ENCODE measurements at regions not wholly inside any gene's neighbourhood (a gene's known extent, or its start where the extent isn't known, plus 50 kb on each side); places are given as distances from the start of the nearest gene placed in this dataset.

DNA sequence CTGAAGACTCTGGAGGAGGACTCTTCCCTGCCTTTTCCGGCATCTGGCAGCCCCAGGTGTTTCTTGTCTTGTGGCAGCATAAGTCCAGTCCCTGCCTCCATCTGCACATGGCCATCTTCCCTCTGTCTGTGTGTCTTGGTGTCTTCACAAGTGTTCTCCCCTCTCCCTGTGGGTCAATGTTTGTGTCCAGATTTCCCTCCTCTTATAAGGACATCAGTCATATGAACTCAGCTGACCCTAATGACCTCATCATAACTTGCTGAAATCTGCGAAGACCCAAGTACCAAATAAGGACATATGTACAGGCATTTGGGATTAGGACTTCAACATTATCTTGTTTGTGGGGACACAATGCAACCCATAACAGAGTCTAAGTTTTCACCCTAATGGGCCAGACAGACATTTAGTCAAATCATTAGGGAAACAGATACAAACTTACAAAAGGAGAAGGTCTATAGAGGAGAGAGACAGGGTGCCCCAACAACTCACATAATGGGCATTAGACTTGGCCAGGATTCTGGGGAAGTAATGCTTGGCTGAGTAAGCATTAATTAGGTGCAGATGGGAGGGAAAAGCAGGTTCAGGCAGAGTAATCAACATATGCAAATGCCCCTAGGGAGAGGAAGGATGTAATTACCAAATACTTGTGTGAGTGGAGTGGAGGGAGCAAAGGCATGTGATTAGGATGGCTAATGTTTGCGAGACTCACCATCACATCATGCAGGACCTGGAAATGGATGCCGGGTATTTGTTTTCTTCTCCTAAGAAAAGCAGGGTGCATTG is 372.8 kb upstream of the TBL1XR1 start:
- Histone ChIP-seq H3K79me2 (ENCODE audit: low read depth) (no peaks in the 10 kb centered on the region), H3K9me3 (ENCODE audit: insufficient read depth, low read depth) (no peaks in the 10 kb centered on the region), H3K4me3 (no peak overlapping the region), H4K20me1 (ENCODE audit: insufficient read depth) (no peaks in the 10 kb centered on the region), H3K4me2 (no peak overlapping the region), H3K27ac (no peak overlapping the region), H2AFZ (no peak overlapping the region), H3K27me3 (ENCODE audit: insufficient read depth, low read depth) (no peaks in the 10 kb centered on the region), H3K9me2 (ENCODE audit: insufficient read depth) (no peaks in the 10 kb centered on the region), H3F3A (ENCODE audit: insufficient read depth, low read depth) (no peaks in the 10 kb centered on the region), H3K36me3 (ENCODE audit: low read depth) (no peaks in the 10 kb centered on the region), H3K4me1 (replicated peaks; ENCODE audit: insufficient read depth) (no peaks in the 10 kb centered on the region; the same call in 1 of the 2 replicates)
- BruUV-seq (replicated peaks) = no TSS peak
- ChIA-PET POLR2A (ENCODE audit: unreplicated experiment) (no interaction called here), CTCF (no interaction called here)
- intact Hi-C loops (cut with micrococcal nuclease; ENCODE audit: unreplicated experiment) = no loop called here
- no peak for TF ChIP-seq EZH2 (IDR thresholded peaks at IDR 0.05; ENCODE audit: low read depth)
- TF ChIP-seq, protein P1, sequence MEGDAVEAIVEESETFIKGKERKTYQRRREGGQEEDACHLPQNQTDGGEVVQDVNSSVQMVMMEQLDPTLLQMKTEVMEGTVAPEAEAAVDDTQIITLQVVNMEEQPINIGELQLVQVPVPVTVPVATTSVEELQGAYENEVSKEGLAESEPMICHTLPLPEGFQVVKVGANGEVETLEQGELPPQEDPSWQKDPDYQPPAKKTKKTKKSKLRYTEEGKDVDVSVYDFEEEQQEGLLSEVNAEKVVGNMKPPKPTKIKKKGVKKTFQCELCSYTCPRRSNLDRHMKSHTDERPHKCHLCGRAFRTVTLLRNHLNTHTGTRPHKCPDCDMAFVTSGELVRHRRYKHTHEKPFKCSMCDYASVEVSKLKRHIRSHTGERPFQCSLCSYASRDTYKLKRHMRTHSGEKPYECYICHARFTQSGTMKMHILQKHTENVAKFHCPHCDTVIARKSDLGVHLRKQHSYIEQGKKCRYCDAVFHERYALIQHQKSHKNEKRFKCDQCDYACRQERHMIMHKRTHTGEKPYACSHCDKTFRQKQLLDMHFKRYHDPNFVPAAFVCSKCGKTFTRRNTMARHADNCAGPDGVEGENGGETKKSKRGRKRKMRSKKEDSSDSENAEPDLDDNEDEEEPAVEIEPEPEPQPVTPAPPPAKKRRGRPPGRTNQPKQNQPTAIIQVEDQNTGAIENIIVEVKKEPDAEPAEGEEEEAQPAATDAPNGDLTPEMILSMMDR (conservative IDR thresholded peaks at IDR 0.05) = no peak
- no peak for DNase-seq

DNA sequence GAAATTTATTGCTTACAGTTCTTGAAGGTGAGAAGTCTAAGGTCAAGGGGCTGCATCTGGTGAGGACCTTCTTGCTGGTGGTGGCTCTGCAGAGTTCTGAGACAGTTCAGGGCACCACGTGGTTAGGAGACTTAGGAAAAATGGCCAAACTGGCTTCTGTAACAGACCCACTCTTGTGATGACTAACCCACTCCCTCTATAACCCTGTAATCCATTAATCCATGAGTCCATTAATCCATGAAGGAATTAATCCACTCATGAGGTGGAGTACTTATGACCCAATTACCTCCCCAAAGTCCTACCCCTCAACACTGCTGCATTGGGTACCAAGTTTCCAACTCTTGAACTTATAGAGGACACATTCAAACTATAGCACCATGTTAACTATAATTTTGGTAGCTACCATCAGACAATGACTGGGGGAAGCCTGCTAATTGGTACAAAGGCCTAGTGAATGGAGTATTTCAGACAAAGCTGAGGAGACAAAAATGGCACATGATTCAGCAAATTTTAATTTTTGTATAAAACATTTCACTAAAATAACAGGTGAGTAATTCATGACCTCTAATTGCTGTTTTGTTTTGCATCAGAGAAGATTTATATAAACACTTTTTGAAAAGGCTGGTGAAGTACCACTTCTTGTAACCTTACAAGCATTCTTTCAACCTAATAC is 374.1 kb upstream of the TBL1XR1 start:
- Histone ChIP-seq H3F3A (ENCODE audit: insufficient read depth, low read depth) (no peaks in the 10 kb centered on the region), H3K4me2 (no peak overlapping the region), H3K27me3 (ENCODE audit: insufficient read depth, low read depth) (no peaks in the 10 kb centered on the region), H3K36me3 (ENCODE audit: low read depth) (no peaks in the 10 kb centered on the region), H3K4me1 (replicated peaks; ENCODE audit: insufficient read depth) (no peaks in the 10 kb centered on the region), H3K9me3 (ENCODE audit: insufficient read depth, low read depth) (no peaks in the 10 kb centered on the region), H3K9me2 (ENCODE audit: insufficient read depth) (no peaks in the 10 kb centered on the region), H3K4me3 (no peak overlapping the region), H2AFZ (no peak overlapping the region), H3K27ac (no peak overlapping the region), H4K20me1 (ENCODE audit: insufficient read depth) (no peaks in the 10 kb centered on the region), H3K79me2 (ENCODE audit: low read depth) (no peaks in the 10 kb centered on the region)
- DNase-seq = no peak
- CTCF ChIA-PET = no interaction called here
- no TSS peak for BruUV-seq (replicated peaks)
- POLR2A ChIA-PET (ENCODE audit: unreplicated experiment) = no interaction called here
- TF ChIP-seq EZH2 (IDR thresholded peaks at IDR 0.05; ENCODE audit: low read depth) = no peak
- TF ChIP-seq, protein P1 (conservative IDR thresholded peaks at IDR 0.05) = no peak
- intact Hi-C loops (cut with micrococcal nuclease; ENCODE audit: unreplicated experiment) = no loop called here

DNA sequence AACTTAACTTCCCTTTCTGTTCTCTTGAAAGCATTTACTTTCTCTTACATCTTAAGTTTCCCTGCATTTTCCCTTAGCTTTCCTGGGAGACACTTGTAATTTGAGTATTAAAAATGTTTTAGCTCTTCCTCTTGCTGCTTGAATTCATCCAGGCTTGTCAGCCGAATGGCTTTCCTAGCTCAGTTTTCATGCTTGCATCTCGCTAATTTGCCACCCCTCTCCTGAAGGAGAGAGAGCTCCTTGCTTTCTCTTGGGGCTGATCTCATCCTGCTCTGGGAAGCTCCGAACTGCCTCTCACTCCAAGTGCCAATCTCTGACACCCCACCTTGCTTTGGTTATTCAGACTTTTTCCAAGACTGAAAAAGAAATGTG is 374.6 kb upstream of the TBL1XR1 start:
- Histone ChIP-seq H3K9me3 (ENCODE audit: insufficient read depth, low read depth) (no peaks in the 10 kb centered on the region), H3K36me3 (ENCODE audit: low read depth) (no peaks in the 10 kb centered on the region), H3K4me3 (no peak overlapping the region), H3K27ac (no peak overlapping the region), H3K9me2 (ENCODE audit: insufficient read depth) (no peaks in the 10 kb centered on the region), H3F3A (ENCODE audit: insufficient read depth, low read depth) (no peaks in the 10 kb centered on the region), H3K27me3 (ENCODE audit: insufficient read depth, low read depth) (no peaks in the 10 kb centered on the region), H3K4me1 (replicated peaks; ENCODE audit: insufficient read depth) (no peaks in the 10 kb centered on the region), H3K79me2 (ENCODE audit: low read depth) (no peaks in the 10 kb centered on the region), H3K4me2 (no peak overlapping the region), H2AFZ (no peak overlapping the region), H4K20me1 (ENCODE audit: insufficient read depth) (no peaks in the 10 kb centered on the region)
- ChIA-PET CTCF (no interaction called here), POLR2A (ENCODE audit: unreplicated experiment) (no interaction called here)
- BruUV-seq (replicated peaks) = no TSS peak
- intact Hi-C loops (cut with micrococcal nuclease; ENCODE audit: unreplicated experiment) = no loop called here
- TF ChIP-seq, protein P1 (conservative IDR thresholded peaks at IDR 0.05) = no peak
- no peak for TF ChIP-seq EZH2 (IDR thresholded peaks at IDR 0.05; ENCODE audit: low read depth)
- DNase-seq = no peak

All from PC-9 (cell line).